ENCODE measurements at regions not wholly inside any gene's neighbourhood (a gene's known extent, or its start where the extent isn't known, plus 50 kb on each side); places are given as distances from the start of the nearest gene placed in this dataset.
A peak's percentile ranks its signal among the peaks of the same experiment; 100 is the strongest.
"Not testable (repeated sequence)": the region's sequence is repeated elsewhere in the genome, so short reads cannot be mapped to it uniquely, and the experiment has no call there.

DNA sequence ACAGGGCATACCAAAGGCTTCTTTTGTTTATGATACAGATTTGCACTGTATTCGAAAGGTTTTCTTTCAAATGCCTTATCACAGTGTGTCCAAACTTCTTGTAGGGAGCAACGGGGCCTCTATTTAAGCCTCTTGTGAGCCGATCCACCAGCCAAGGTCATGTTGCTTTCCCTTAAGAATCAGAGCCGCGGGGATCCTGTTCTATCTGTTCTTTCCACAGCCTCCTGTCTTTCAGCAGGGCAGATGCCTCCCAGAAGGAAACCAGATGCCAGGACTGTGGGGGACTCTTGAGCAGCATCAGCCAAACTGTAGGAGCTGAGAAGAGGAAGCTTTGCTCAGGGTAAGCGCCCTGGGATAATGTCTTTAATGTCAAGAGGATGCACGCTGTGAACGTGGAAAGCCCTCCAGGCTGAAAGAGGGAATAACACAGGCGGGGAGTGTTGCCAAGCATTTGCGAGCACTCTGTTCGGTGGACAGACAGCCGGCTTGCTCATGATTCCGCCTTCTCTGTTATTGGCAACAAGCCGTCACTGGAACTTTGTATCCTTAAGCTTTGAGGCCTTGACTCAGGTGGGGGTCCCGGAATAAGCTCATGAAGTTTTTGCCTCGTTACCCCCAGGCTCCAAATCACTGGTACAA lies 279.8 kb upstream of the FRG1 start:
- H3K4me1 ChIP-seq: no peaks in the 10 kb centered on the region
- no peak overlapping the region for H3K27ac ChIP-seq
- H3K27me3 ChIP-seq: no peaks in the 10 kb centered on the region
- no peak overlapping the region for H3K4me3 ChIP-seq
- DNase-seq (no peak), ATAC-seq (no peak)
- no peaks in the 10 kb centered on the region for H3K9me3 ChIP-seq
- H3K36me3 ChIP-seq: no peaks in the 10 kb centered on the region
- intact Hi-C loops (cut with DNase I): no loop called here
- TF ChIP-seq, protein P1, sequence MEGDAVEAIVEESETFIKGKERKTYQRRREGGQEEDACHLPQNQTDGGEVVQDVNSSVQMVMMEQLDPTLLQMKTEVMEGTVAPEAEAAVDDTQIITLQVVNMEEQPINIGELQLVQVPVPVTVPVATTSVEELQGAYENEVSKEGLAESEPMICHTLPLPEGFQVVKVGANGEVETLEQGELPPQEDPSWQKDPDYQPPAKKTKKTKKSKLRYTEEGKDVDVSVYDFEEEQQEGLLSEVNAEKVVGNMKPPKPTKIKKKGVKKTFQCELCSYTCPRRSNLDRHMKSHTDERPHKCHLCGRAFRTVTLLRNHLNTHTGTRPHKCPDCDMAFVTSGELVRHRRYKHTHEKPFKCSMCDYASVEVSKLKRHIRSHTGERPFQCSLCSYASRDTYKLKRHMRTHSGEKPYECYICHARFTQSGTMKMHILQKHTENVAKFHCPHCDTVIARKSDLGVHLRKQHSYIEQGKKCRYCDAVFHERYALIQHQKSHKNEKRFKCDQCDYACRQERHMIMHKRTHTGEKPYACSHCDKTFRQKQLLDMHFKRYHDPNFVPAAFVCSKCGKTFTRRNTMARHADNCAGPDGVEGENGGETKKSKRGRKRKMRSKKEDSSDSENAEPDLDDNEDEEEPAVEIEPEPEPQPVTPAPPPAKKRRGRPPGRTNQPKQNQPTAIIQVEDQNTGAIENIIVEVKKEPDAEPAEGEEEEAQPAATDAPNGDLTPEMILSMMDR (IDR thresholded peaks at IDR 0.05): no peak

GRCh38 chr4:189664693-189665250 lies 275.9 kb upstream of the FRG1 start:
- Histone ChIP-seq H3K27me3 (no peaks in the 10 kb centered on the region), H3K27ac (no peak overlapping the region), H3K4me3 (no peak overlapping the region), H3K36me3 (no peaks in the 10 kb centered on the region), H3K9me3 (no peaks in the 10 kb centered on the region), H3K4me1 (no peaks in the 10 kb centered on the region)
- ATAC-seq (no peak), DNase-seq (no peak)
- intact Hi-C loops (cut with DNase I): no loop called here
- TF ChIP-seq, protein P1 (IDR thresholded peaks at IDR 0.05): no peak

DNA sequence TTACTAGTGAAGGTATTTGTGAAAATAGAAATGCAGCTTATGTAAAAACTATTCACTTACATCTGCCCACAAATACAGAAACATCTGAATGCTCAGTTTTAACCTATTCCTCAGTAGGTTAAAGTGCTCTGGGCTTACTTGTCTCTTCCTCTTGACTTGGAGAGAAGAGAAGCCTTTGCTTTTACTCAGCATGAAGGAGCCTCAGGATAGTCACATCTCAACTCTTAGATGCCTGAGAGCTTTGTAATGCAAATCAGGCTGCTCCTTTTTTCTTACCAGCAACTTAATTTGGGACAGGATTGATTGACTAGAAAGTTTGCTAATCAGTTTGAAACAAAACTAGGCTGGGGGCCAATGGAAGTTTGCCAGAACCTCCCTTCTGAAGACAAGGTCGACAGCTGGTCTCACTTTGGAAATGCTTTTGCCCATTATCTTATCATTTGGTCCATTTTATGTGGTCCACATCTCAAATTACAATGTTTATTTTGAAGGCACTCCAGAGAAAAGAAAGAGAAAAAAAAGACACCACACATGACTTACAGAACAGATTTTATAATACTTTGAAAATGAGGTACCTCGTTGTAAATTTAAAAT lies 274.9 kb upstream of the FRG1 start:
- H3K27me3 ChIP-seq; H3K9me3 ChIP-seq; intact Hi-C loops (cut with DNase I); H3K4me3 ChIP-seq; DNase-seq; H3K36me3 ChIP-seq; ATAC-seq; H3K4me1 ChIP-seq; H3K27ac ChIP-seq: not testable (repeated sequence)

GRCh38 chr4:189667386-189667785 lies 273.3 kb upstream of the FRG1 start:
- H3K27ac ChIP-seq; intact Hi-C loops (cut with DNase I); H3K4me1 ChIP-seq; ATAC-seq; H3K9me3 ChIP-seq; H3K4me3 ChIP-seq; H3K27me3 ChIP-seq; DNase-seq; H3K36me3 ChIP-seq: not testable (repeated sequence)

- H3K9me3 ChIP-seq; H3K27ac ChIP-seq; H3K36me3 ChIP-seq; H3K4me3 ChIP-seq; intact Hi-C loops (cut with DNase I); DNase-seq; H3K4me1 ChIP-seq; ATAC-seq; H3K27me3 ChIP-seq: not testable (repeated sequence)
These were observed 242.9 kb upstream of the FRG1 start for GRCh38 chr4:189697675-189698245.

GRCh38 chr4:189703000-189703399 lies 237.7 kb upstream of the FRG1 start:
- intact Hi-C loops (cut with DNase I); H3K4me3 ChIP-seq; H3K9me3 ChIP-seq; ATAC-seq; H3K27me3 ChIP-seq; H3K4me1 ChIP-seq; H3K27ac ChIP-seq; DNase-seq; H3K36me3 ChIP-seq: not testable (repeated sequence)

DNA sequence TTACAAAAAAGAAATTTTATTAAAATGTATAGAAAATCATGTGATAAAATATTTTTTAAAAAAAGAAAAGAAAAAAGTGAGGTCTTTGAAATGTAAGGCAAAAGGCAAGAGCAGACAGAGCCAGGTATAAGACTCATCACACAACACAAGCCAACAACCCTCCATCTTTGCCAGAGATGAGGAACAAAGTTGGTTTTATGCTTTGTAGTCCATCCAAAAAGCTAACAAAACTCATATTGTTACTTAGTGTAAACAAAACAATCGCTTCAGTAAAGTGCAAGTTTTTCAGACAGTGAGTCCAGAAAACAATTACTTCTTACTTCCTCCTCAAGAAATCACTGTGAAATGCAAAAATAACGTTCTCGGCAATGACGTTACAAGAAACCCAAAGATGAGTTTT lies 233.9 kb upstream of the FRG1 start:
- DNase-seq; H3K9me3 ChIP-seq; H3K4me1 ChIP-seq; H3K27me3 ChIP-seq; ATAC-seq; intact Hi-C loops (cut with DNase I); H3K4me3 ChIP-seq; H3K27ac ChIP-seq; H3K36me3 ChIP-seq: not testable (repeated sequence)

GRCh38 chr4:189707227-189707626 lies 233.4 kb upstream of the FRG1 start:
- H3K27me3 ChIP-seq; DNase-seq; H3K9me3 ChIP-seq; intact Hi-C loops (cut with DNase I); H3K36me3 ChIP-seq; H3K4me1 ChIP-seq; ATAC-seq; H3K4me3 ChIP-seq; H3K27ac ChIP-seq: not testable (repeated sequence)

DNA sequence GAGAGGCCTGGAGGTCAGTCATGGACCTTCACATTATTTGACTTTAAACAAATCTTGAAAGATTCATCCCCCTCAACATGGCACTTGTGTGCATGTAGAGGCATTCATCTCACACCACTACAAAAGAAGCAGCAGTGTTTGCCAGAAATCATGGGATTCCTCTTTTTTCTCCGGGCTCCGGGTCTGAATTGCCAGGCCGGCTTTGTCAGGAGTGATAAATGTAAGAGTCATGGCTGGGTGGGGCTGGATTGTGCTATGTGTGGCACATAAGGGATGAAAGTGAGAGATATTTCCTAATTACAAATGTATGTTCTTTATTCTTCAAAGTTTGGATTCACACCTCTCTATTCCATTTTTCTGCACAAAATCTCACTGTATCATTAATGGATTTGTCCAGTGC lies 228.7 kb upstream of the FRG1 start:
- H3K36me3 ChIP-seq; intact Hi-C loops (cut with DNase I); ATAC-seq; H3K4me3 ChIP-seq; H3K27ac ChIP-seq; DNase-seq; H3K27me3 ChIP-seq; H3K9me3 ChIP-seq; H3K4me1 ChIP-seq: not testable (repeated sequence)

DNA sequence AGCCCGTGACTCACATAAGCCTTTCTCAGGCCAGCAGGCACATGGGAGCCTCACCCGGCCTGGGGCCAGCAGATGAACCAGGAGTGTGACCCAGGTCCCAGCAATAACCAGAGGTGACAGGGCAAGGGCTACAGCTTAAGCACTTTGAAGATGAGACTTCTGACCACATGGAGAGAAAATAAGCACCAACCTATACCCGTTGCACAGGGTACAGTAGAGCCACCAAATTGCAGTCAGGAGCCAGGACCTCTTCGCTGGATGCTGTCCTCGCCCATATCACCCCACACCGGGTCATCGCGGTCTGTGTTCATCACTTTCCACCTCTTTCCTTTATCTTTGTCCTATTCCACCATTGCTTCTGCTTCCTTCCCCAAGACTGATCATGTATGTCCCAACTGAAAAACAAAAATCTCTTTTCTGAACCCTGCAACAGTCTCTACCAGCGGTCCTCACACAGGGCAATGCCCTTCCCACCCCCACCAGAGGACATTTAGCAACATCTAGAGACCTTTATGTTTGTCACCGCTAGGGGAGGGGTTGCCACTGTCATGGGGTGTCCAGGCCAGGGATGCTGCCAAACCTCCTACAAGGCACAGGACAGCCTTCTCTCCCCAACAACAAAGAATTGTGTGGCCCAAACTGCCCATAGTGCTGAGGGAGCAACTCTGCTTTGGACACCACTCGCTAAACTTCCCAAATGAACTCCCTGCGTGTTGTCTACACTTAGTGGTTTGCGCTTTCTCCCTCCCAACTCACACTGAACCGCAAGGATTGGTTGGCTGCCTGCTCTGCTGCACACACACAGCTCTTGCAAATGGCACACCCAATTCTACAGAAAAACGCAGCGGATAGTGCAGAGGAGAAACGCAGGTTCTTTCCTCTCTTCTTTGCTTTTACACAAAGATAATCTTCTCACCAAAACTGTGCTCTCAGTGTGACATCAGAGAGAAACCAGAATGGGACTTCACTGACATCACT lies 219.4 kb upstream of the FRG1 start:
- H3K4me3 ChIP-seq; H3K4me1 ChIP-seq; DNase-seq; H3K36me3 ChIP-seq; H3K27me3 ChIP-seq; H3K27ac ChIP-seq; intact Hi-C loops (cut with DNase I); H3K9me3 ChIP-seq: not testable (repeated sequence)
- ATAC-seq: peak; percentile 23

DNA sequence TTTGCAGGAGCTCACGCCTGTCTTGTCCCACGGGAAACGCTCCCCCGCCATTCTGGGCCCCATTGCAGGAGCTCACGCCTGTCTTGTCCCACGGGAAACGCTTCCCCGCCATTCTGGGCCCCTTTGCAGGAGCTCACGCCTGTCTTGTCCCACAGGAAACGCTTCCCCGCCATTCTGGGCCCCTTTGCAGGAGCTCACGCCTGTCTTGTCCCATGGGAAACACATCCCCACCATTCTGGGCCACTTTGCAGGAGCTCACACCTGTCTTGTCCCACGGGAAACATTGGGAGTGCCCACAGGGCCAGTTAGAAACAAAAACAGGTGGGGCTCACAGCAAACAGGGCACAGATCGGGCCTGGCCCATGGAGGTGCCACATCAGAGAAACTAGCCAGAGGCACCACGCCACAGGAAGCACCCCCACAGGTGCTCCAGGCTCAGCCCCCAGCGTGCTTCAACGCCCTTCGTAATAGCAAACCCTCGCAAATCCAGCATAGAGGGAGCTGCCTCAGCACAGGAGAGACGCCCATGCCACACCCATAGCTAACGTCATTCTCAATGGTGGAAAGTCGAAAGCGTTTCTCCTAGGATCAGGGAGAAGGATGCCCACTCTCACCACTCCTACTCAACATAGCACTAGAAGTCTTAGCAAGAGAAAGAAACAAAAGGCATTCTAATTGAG lies 218.2 kb upstream of the FRG1 start:
- peak; percentile 57 for ATAC-seq
- H3K27me3 ChIP-seq; H3K27ac ChIP-seq; H3K9me3 ChIP-seq; DNase-seq; H3K36me3 ChIP-seq; intact Hi-C loops (cut with DNase I); H3K4me1 ChIP-seq; H3K4me3 ChIP-seq: not testable (repeated sequence)
